ENCODE measurements at regions not wholly inside any gene's neighbourhood (a gene's known extent, or its start where the extent isn't known, plus 50 kb on each side); places are given as distances from the start of the nearest gene placed in this dataset.

GRCh38 chr15:96574782-96575181 is 244.3 kb downstream of the NR2F2 start:
- TF ChIP-seq ZNF565 (CRISPR knock-in tag; conservative IDR thresholded peaks at IDR 0.05; ENCODE audit: low read depth) (no peak), ARNTL (CRISPR knock-in tag; IDR thresholded peaks at IDR 0.05; ENCODE audit: borderline replicate concordance, low read depth) (no peak), GLIS3 (CRISPR knock-in tag; IDR thresholded peaks at IDR 0.05) (no peak), CSRNP3 (CRISPR knock-in tag; IDR thresholded peaks at IDR 0.05) (no peak), RARB (CRISPR knock-in tag; IDR thresholded peaks at IDR 0.05) (no peak), CSDC2 (CRISPR knock-in tag; IDR thresholded peaks at IDR 0.05) (no peak), ESRRG (CRISPR knock-in tag; IDR thresholded peaks at IDR 0.05) (no peak), SNAI2 (CRISPR knock-in tag; IDR thresholded peaks at IDR 0.05) (no peak), POU6F1 (CRISPR knock-in tag; IDR thresholded peaks at IDR 0.05; ENCODE audit: borderline replicate concordance, low read depth) (no peak), PPARA (CRISPR knock-in tag; IDR thresholded peaks at IDR 0.05; ENCODE audit: borderline replicate concordance) (no peak), PATZ1 (CRISPR knock-in tag; IDR thresholded peaks at IDR 0.05; ENCODE audit: borderline replicate concordance) (no peak), ZFP3 (CRISPR knock-in tag; IDR thresholded peaks at IDR 0.05) (no peak), CREB5 (CRISPR knock-in tag; IDR thresholded peaks at IDR 0.05; ENCODE audit: low read depth) (no peak), ISL1 (CRISPR knock-in tag; IDR thresholded peaks at IDR 0.05) (no peak), ZNF8 (CRISPR knock-in tag; IDR thresholded peaks at IDR 0.05) (no peak), TOX (CRISPR knock-in tag; IDR thresholded peaks at IDR 0.05; ENCODE audit: borderline replicate concordance) (no peak), ZFP30 (CRISPR knock-in tag; IDR thresholded peaks at IDR 0.05) (no peak)
- ATAC-seq: no peak

- TF ChIP-seq ARNTL (CRISPR knock-in tag; IDR thresholded peaks at IDR 0.05; ENCODE audit: borderline replicate concordance, low read depth): no peak
- TF ChIP-seq CSDC2 (CRISPR knock-in tag; IDR thresholded peaks at IDR 0.05): no peak
- no peak for TF ChIP-seq ZFP3 (CRISPR knock-in tag; IDR thresholded peaks at IDR 0.05)
- TF ChIP-seq ESRRG (CRISPR knock-in tag; IDR thresholded peaks at IDR 0.05): no peak
- no peak for TF ChIP-seq ISL1 (CRISPR knock-in tag; IDR thresholded peaks at IDR 0.05)
- no peak for TF ChIP-seq OSR1 (CRISPR knock-in tag; IDR thresholded peaks at IDR 0.05)
- TF ChIP-seq ZC3H10 (CRISPR knock-in tag; IDR thresholded peaks at IDR 0.05): no peak
- no peak for TF ChIP-seq CREB5 (CRISPR knock-in tag; IDR thresholded peaks at IDR 0.05; ENCODE audit: low read depth)
- TF ChIP-seq GLIS3 (CRISPR knock-in tag; IDR thresholded peaks at IDR 0.05): no peak
- TF ChIP-seq TSHZ2 (CRISPR knock-in tag; IDR thresholded peaks at IDR 0.05): no peak
- TF ChIP-seq RARB (CRISPR knock-in tag; IDR thresholded peaks at IDR 0.05): no peak
- TF ChIP-seq PPARA (CRISPR knock-in tag; IDR thresholded peaks at IDR 0.05; ENCODE audit: borderline replicate concordance): no peak
- TF ChIP-seq SNAI2 (CRISPR knock-in tag; IDR thresholded peaks at IDR 0.05): no peak
- TF ChIP-seq POU6F1 (CRISPR knock-in tag; IDR thresholded peaks at IDR 0.05; ENCODE audit: borderline replicate concordance, low read depth): no peak
- TF ChIP-seq CSRNP3 (CRISPR knock-in tag; IDR thresholded peaks at IDR 0.05): no peak
- TF ChIP-seq ZNF70 (CRISPR knock-in tag; IDR thresholded peaks at IDR 0.05): no peak
- no peak for TF ChIP-seq TOX (CRISPR knock-in tag; IDR thresholded peaks at IDR 0.05; ENCODE audit: borderline replicate concordance)
- TF ChIP-seq ZNF8 (CRISPR knock-in tag; IDR thresholded peaks at IDR 0.05): no peak
- no peak for ATAC-seq
Observed at GRCh38 chr15:96576596-96576995, 246.1 kb downstream of the NR2F2 start.

Measured in SK-N-SH treated with all-trans-retinoic acid at 6 μM for 48 hours (cell line).